ENCODE measurements at regions not wholly inside any gene's neighbourhood (a gene's known extent, or its start where the extent isn't known, plus 50 kb on each side); places are given as distances from the start of the nearest gene placed in this dataset.

- no peak for DNase-seq
Observed at GRCh38 chr14:29299372-29299771, 532.8 kb downstream of the FOXG1 start.

GRCh38 chr14:29301571-29301970, 535.0 kb downstream of the FOXG1 start:
- no peak for DNase-seq

- DNase-seq, result no peak
Observed at GRCh38 chr14:29310210-29310609, 543.6 kb downstream of the FOXG1 start.

GRCh38 chr14:29310757-29311156, 544.2 kb downstream of the FOXG1 start:
- DNase-seq, result peak; percentile 69

GRCh38 chr14:29311983-29312382, 545.4 kb downstream of the FOXG1 start:
- no peak for DNase-seq

GRCh38 chr14:29316936-29317335, 550.3 kb downstream of the FOXG1 start:
- DNase-seq, result no peak

- DNase-seq, result no peak
Observed at GRCh38 chr14:29317423-29317822, 550.8 kb downstream of the FOXG1 start.

- peak; percentile 38 for DNase-seq
Observed at GRCh38 chr14:29320286-29320685, 553.7 kb downstream of the FOXG1 start.

GRCh38 chr14:29321646-29322045, 555.1 kb downstream of the FOXG1 start:
- peak; percentile 50 for DNase-seq

- no peak for DNase-seq
Observed at GRCh38 chr14:29339494-29340172, 573.0 kb downstream of the FOXG1 start.

GRCh38 chr14:29348504-29348903, 579.1 kb downstream of the PRKD1 start:
- no peak for DNase-seq

GRCh38 chr14:29350496-29350895, 577.2 kb downstream of the PRKD1 start:
- no peak for DNase-seq

GRCh38 chr14:29351996-29352705, 575.5 kb downstream of the PRKD1 start:
- DNase-seq, result no peak

GRCh38 chr14:29352706-29353080, 575.0 kb downstream of the PRKD1 start:
- DNase-seq, result peak; percentile 2

GRCh38 chr14:29353513-29353912, 574.1 kb downstream of the PRKD1 start:
- no peak for DNase-seq

GRCh38 chr14:29354486-29354885, 573.2 kb downstream of the PRKD1 start:
- DNase-seq, result no peak

- no peak for DNase-seq
Observed at GRCh38 chr14:29355331-29355730, 572.3 kb downstream of the PRKD1 start.

- no peak for DNase-seq
Observed at GRCh38 chr14:29355846-29356245, 571.8 kb downstream of the PRKD1 start.

GRCh38 chr14:29360656-29361055, 567.0 kb downstream of the PRKD1 start:
- no peak for DNase-seq

GRCh38 chr14:29370024-29370423, 557.6 kb downstream of the PRKD1 start:
- no peak for DNase-seq

GRCh38 chr14:29376237-29376636, 551.4 kb downstream of the PRKD1 start:
- DNase-seq, result no peak

- no peak for DNase-seq
Observed at GRCh38 chr14:29380826-29381225, 546.8 kb downstream of the PRKD1 start.

GRCh38 chr14:29388571-29388970, 539.1 kb downstream of the PRKD1 start:
- no peak for DNase-seq

GRCh38 chr14:29390081-29390832, 537.4 kb downstream of the PRKD1 start:
- no peak for DNase-seq

Data from fibroblast of skin of scalp (primary cell).